KMS-11 (cell line): ENCODE measurements at regions not wholly inside any gene's neighbourhood (a gene's known extent, or its start where the extent isn't known, plus 50 kb on each side); places are given as distances from the start of the nearest gene placed in this dataset.

Experiments used
- H2AFZ ChIP-seq: fragments of 200-600 bp; sonication (generic); 2 replicates; pipeline ENCODE4 v1.6.1; 2016; ENCODE audit warnings: antibody characterized with exemption, mixed run types, low read depth
- H3K27ac ChIP-seq: fragments of 200-600 bp; sonication (generic); 2 replicates; pipeline ENCODE4 v1.6.1; 2016; ENCODE audit warnings: mild to moderate bottlenecking, mixed run types
- H3K27me3 ChIP-seq: fragments of 200-600 bp; sonication (generic); 2 replicates; pipeline ENCODE4 v1.6.1; 2017; ENCODE audit warnings: mild to moderate bottlenecking, low read depth, mixed run types, moderate library complexity; ENCODE audit not compliant: insufficient read depth
- H3K36me3 ChIP-seq: fragments of 200-600 bp; sonication (generic); 2 replicates; pipeline ENCODE4 v1.6.1; 2017; ENCODE audit warnings: mild to moderate bottlenecking, mixed run types; ENCODE audit not compliant: insufficient read depth
- H3K4me1 ChIP-seq: fragments of 200-600 bp; sonication (generic); 2 replicates; pipeline ENCODE4 v1.6.1; 2016; ENCODE audit warnings: mild to moderate bottlenecking, low read depth, mixed run types; ENCODE audit not compliant: poor library complexity, severe bottlenecking
- H3K4me2 ChIP-seq: fragments of 200-600 bp; sonication (generic); 2 replicates; pipeline ENCODE4 v1.7.0; 2016; ENCODE audit warnings: mild to moderate bottlenecking, mixed run types
- H3K4me3 ChIP-seq: fragments of 200-600 bp; sonication (generic); IDR thresholded peaks from 2 replicates; pipeline ENCODE4 v1.6.1; 2017; ENCODE audit warnings: low read depth, low read length, mixed read lengths; ENCODE audit not compliant: insufficient read depth
- H3K79me2 ChIP-seq: fragments of 200-600 bp; sonication (generic); 2 replicates; pipeline ENCODE4 v1.6.1; 2016; ENCODE audit warnings: low read depth, mixed run types; ENCODE audit not compliant: insufficient read depth
- H3K9ac ChIP-seq: fragments of 200-600 bp; sonication (generic); 2 replicates; pipeline ENCODE4 v1.6.1; 2016; ENCODE audit warnings: mild to moderate bottlenecking, mixed run types
- H4K20me1 ChIP-seq: fragments of 200-600 bp; sonication (generic); 2 replicates; pipeline ENCODE4 v1.6.1; 2016; ENCODE audit warnings: mild to moderate bottlenecking, mixed run types; ENCODE audit not compliant: insufficient read depth
- TF ChIP-seq, protein P1 (sequence below): fragments of 200-600 bp; sonication (generic); conservative IDR thresholded peaks from 2 replicates; pipeline ENCODE4 v1.6.1; 2017; ENCODE audit warnings: low read depth, mild to moderate bottlenecking, antibody characterized with exemption, low read length, moderate library complexity, mixed read lengths

DNA sequence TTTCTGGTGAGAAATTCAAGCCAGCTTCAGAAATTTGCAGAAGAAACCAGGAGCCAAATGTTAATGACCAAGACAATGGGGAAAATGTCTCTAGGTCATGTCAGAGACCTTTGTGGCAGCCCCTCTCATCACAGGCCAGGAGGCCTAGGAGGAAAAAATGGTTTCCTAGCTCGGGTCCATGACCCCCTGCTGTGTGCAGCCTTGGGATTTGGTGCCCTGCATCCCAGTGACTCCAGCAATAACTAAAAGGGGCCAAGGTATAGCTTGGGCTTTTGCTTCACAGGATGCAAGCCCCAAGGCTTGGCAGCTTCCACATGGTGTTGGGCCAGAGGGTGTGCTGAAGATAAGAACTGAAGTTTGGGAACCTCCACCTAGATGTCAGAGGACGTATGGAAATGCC, 814.7 kb upstream of the SLIT2 start:
- H3K4me2 ChIP-seq, result no peak overlapping the region
- H3K27ac ChIP-seq, result no peak overlapping the region
- no peak overlapping the region for H3K4me3 ChIP-seq
- no peaks in the 10 kb centered on the region for H3K4me1 ChIP-seq
- no peaks in the 10 kb centered on the region for H3K36me3 ChIP-seq
- no peak overlapping the region for H3K9ac ChIP-seq
- no peaks in the 10 kb centered on the region for H3K27me3 ChIP-seq
- TF ChIP-seq, protein P1, sequence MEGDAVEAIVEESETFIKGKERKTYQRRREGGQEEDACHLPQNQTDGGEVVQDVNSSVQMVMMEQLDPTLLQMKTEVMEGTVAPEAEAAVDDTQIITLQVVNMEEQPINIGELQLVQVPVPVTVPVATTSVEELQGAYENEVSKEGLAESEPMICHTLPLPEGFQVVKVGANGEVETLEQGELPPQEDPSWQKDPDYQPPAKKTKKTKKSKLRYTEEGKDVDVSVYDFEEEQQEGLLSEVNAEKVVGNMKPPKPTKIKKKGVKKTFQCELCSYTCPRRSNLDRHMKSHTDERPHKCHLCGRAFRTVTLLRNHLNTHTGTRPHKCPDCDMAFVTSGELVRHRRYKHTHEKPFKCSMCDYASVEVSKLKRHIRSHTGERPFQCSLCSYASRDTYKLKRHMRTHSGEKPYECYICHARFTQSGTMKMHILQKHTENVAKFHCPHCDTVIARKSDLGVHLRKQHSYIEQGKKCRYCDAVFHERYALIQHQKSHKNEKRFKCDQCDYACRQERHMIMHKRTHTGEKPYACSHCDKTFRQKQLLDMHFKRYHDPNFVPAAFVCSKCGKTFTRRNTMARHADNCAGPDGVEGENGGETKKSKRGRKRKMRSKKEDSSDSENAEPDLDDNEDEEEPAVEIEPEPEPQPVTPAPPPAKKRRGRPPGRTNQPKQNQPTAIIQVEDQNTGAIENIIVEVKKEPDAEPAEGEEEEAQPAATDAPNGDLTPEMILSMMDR, result no peak
- no peaks in the 10 kb centered on the region for H3K79me2 ChIP-seq
- no peaks in the 10 kb centered on the region for H4K20me1 ChIP-seq
- no peak overlapping the region for H2AFZ ChIP-seq

DNA sequence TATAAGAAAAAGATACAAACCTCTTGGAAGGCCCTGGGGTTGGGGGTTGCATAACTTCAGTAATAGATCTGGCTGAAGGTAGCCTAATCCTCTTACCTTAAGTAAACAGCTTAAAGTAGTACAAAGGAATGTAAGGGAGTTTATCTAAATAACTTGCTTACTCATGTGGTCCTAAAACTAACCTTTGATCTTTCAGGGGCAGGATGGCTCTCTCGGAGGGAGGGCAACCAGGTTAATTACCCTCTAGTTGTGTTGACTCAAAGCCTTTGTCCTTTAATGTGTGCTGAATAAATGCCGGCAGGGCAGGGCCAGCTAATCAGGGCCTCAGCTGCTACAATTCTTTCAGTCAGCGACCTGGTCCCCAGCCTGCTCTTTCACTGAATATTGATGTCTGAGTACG, 822.0 kb upstream of the SLIT2 start:
- Histone ChIP-seq H3K4me1 (no peaks in the 10 kb centered on the region), H3K27ac (no peak overlapping the region), H3K9ac (no peak overlapping the region), H3K27me3 (no peaks in the 10 kb centered on the region), H3K36me3 (no peaks in the 10 kb centered on the region), H3K4me2 (no peak overlapping the region), H3K79me2 (no peaks in the 10 kb centered on the region), H2AFZ (no peak overlapping the region), H4K20me1 (no peaks in the 10 kb centered on the region), H3K4me3 (no peak overlapping the region)
- TF ChIP-seq, protein P1, result no peak

DNA sequence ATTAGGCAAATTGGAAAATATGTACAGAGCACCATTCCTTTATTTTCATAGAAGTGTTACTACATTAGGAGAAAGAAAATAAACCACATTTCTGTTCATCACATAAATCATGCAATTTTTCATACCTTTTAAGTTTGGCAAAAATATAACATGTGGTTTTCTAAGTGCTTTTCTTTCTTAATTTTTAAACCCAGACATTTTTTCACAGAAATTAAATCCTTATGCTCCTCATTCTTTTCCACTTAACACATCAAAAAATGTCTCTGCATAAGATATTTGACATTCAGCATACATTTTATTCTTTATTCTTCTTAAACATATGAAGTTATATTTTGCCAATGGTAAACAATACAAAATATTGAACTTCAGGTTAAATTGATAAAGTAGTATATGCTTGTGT, 826.6 kb upstream of the SLIT2 start:
- Histone ChIP-seq H3K27me3 (no peaks in the 10 kb centered on the region), H3K4me1 (no peaks in the 10 kb centered on the region), H2AFZ (no peak overlapping the region), H3K79me2 (no peaks in the 10 kb centered on the region), H3K27ac (no peak overlapping the region), H3K4me3 (no peak overlapping the region), H3K9ac (no peak overlapping the region), H4K20me1 (no peaks in the 10 kb centered on the region), H3K4me2 (no peak overlapping the region), H3K36me3 (no peaks in the 10 kb centered on the region)
- TF ChIP-seq, protein P1, result no peak

DNA sequence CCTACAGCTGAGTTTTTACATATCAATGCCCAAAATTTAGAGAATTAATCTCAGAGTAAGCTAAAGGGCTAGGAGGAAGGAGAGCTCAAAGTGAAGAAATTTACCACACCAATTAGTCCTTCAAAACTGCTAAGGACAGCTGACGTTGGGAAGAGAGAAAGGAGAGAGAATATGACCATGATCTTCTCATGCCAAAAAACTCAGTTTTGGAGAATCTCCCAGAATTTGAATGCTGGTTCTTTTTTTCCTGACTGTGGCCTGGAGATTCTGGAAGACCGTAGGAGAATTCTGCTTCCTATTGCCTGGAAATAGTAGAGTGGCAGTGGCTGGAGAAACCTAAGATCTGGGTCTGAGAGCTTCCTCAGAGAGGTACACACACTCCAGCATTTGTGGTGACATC, 834.4 kb upstream of the SLIT2 start:
- Histone ChIP-seq H2AFZ (no peak overlapping the region), H4K20me1 (no peaks in the 10 kb centered on the region), H3K4me3 (no peak overlapping the region), H3K9ac (no peak overlapping the region), H3K36me3 (no peaks in the 10 kb centered on the region), H3K4me2 (no peak overlapping the region), H3K79me2 (no peaks in the 10 kb centered on the region), H3K4me1 (no peaks in the 10 kb centered on the region), H3K27me3 (no peaks in the 10 kb centered on the region), H3K27ac (no peak overlapping the region)
- TF ChIP-seq, protein P1, result no peak

DNA sequence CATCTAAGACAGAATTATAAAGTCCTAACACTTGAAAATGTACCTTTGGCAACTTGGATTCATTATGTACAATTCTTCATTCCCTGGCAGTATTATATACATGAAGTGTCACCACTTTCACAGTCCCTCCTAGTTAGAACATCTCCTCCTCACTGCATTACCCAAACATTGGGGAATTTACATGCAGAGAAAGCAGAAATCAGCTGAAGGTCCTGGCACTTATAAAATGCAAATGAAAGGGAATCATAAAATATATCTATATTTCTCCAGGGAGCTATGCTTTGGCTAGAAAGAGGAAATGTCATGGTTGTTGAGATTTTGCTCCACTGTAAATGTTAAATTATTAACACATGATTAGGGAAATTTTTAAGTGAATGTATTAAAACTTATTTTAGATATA, 835.6 kb upstream of the SLIT2 start:
- H3K4me1 ChIP-seq, result no peaks in the 10 kb centered on the region
- TF ChIP-seq, protein P1, result no peak
- H3K36me3 ChIP-seq, result no peaks in the 10 kb centered on the region
- no peaks in the 10 kb centered on the region for H4K20me1 ChIP-seq
- no peak overlapping the region for H2AFZ ChIP-seq
- H3K79me2 ChIP-seq, result no peaks in the 10 kb centered on the region
- H3K4me3 ChIP-seq, result no peak overlapping the region
- no peaks in the 10 kb centered on the region for H3K27me3 ChIP-seq
- no peak overlapping the region for H3K9ac ChIP-seq
- no peak overlapping the region for H3K4me2 ChIP-seq
- H3K27ac ChIP-seq, result no peak overlapping the region
